AG04449 (cell line): ENCODE measurements at regions not wholly inside any gene's neighbourhood (a gene's known extent, or its start where the extent isn't known, plus 50 kb on each side); places are given as distances from the start of the nearest gene placed in this dataset.

ENCODE experiments used
- CTCF ChIA-PET: fragments of 350-600 bp; formaldehyde crosslinking; extraction: SDS; loops from one replicate; lab custom pipeline; 2021; ENCODE audit warnings: antibody characterized with exemption; lab: Yijun Ruan, JAX
- POLR2A ChIA-PET: fragments of 400-600, 350-600 bp; formaldehyde crosslinking; extraction: SDS; loops from one replicate; lab custom pipeline; 2020; ENCODE audit warnings: antibody characterized with exemption, inconsistent platforms; lab: Yijun Ruan, JAX
- DNase-seq: peaks from one replicate; pipeline ENCODE4 v3.0.0-alpha.2; 2010; ENCODE audit warnings: low read depth, low spot score
- H3K4me3 ChIP-seq: 2 replicates; pipeline ENCODE4 v1.5.1; 2011; ENCODE audit warnings: low read depth, mild to moderate bottlenecking, control low read depth, low read length
- CTCF ChIP-seq: IDR thresholded peaks from one replicate; pipeline ENCODE4 v1.5.1; 2011; ENCODE audit warnings: mild to moderate bottlenecking, moderate library complexity, low read length, control low read depth, inconsistent platforms; ENCODE audit not compliant: insufficient read depth; ENCODE audit errors: missing control alignments

GRCh38 chr2:56107502-56108220, 76.1 kb upstream of the CCDC85A start:
- TF ChIP-seq CTCF = no peak
- ChIA-PET POLR2A (no interaction called here), CTCF (no interaction called here)
- DNase-seq = no peak
- H3K4me3 ChIP-seq = no peak overlapping the region

- POLR2A ChIA-PET = no interaction called here
- no peak for DNase-seq
- CTCF ChIA-PET = interaction anchor here (1.5 kb wide), 1 partner anchor 21 kb away, joined by 3 read pairs; no protein-coding TSS in a partner anchor
- no peak for TF ChIP-seq CTCF
- H3K4me3 ChIP-seq = no peak overlapping the region
These were observed 75.0 kb upstream of the CCDC85A start for GRCh38 chr2:56108806-56109205.

- ChIA-PET CTCF (interaction anchor here (0.5 to 1.5 kb wide), 2 partner anchors 20 to 39 kb away, joined by 3 read pairs; no protein-coding TSS in a partner anchor), POLR2A (no interaction called here)
- H3K4me3 ChIP-seq = no peak overlapping the region
- no peak for DNase-seq
- TF ChIP-seq CTCF = no peak
These were observed 73.8 kb upstream of the CCDC85A start for GRCh38 chr2:56109994-56110393.

GRCh38 chr2:56113382-56113975, 70.3 kb upstream of the CCDC85A start:
- CTCF ChIA-PET = no interaction called here
- TF ChIP-seq CTCF = no peak

GRCh38 chr2:56117764-56118163, 66.0 kb upstream of the CCDC85A start:
- CTCF ChIA-PET = interaction anchor here (1.3 kb wide), 1 partner anchor 11 kb away, joined by 4 read pairs; no protein-coding TSS in a partner anchor
- H3K4me3 ChIP-seq = no peak overlapping the region
- no peak for TF ChIP-seq CTCF
- POLR2A ChIA-PET = no interaction called here
- no peak for DNase-seq

More at GRCh38 chr2:56113382-56113975, 70.3 kb upstream of the CCDC85A start:
- H3K4me3 ChIP-seq = no peak overlapping the region
- POLR2A ChIA-PET = no interaction called here
- no peak for DNase-seq

- ChIA-PET CTCF (no interaction called here), POLR2A (no interaction called here)
- no peak for DNase-seq
- no peak for TF ChIP-seq CTCF
- no peak overlapping the region for H3K4me3 ChIP-seq
These were observed 65.3 kb upstream of the CCDC85A start for GRCh38 chr2:56118474-56118873.
